HG03442 (cell line): ENCODE measurements at regions not wholly inside any gene's neighbourhood (a gene's known extent, or its start where the extent isn't known, plus 50 kb on each side); places are given as distances from the start of the nearest gene placed in this dataset.
A peak's percentile ranks its signal among the peaks of the same experiment; 100 is the strongest.

Source experiments
- ATAC-seq: cut with Tn5 transposase; IDR thresholded peaks from one replicate; pipeline ENCODE4 v1.9.1; 2021; ENCODE audit warnings: mild to moderate bottlenecking, moderate library complexity; ENCODE audit not compliant: unreplicated experiment

GRCh38 chrX:113539599-113540356 lies 699.1 kb upstream of the AMOT start:
- ATAC-seq = no peak

GRCh38 chrX:113529426-113530013 lies 688.9 kb upstream of the AMOT start:
- ATAC-seq = no peak

GRCh38 chrX:113522814-113523213 lies 682.2 kb upstream of the AMOT start:
- ATAC-seq = peak; percentile 99

- no peak for ATAC-seq
Measured at GRCh38 chrX:113514906-113515305, 674.3 kb upstream of the AMOT start.

GRCh38 chrX:113512700-113513395 lies 672.2 kb upstream of the AMOT start:
- ATAC-seq = no peak

GRCh38 chrX:113510586-113510985 lies 670.0 kb upstream of the AMOT start:
- ATAC-seq = no peak

GRCh38 chrX:113492895-113493294 lies 652.3 kb upstream of the AMOT start:
- ATAC-seq = no peak

- peak; percentile 59 for ATAC-seq
Measured at GRCh38 chrX:113473418-113473817, 632.8 kb upstream of the AMOT start.

GRCh38 chrX:113473015-113473414 lies 632.4 kb upstream of the AMOT start:
- ATAC-seq = peak; percentile 79

GRCh38 chrX:113470166-113470565 lies 629.5 kb upstream of the AMOT start:
- no peak for ATAC-seq

- ATAC-seq = no peak
Measured at GRCh38 chrX:113457719-113458118, 617.1 kb upstream of the AMOT start.

- ATAC-seq = no peak
Measured at GRCh38 chrX:113455582-113455981, 615.0 kb upstream of the AMOT start.

GRCh38 chrX:113429011-113429410 lies 588.4 kb upstream of the AMOT start:
- no peak for ATAC-seq

- no peak for ATAC-seq
Measured at GRCh38 chrX:113422323-113422722, 581.7 kb upstream of the AMOT start.

- no peak for ATAC-seq
Measured at GRCh38 chrX:113421432-113421831, 580.8 kb upstream of the AMOT start.

- ATAC-seq = no peak
Measured at GRCh38 chrX:113412106-113412505, 571.5 kb upstream of the AMOT start.

GRCh38 chrX:113408843-113409242 lies 568.2 kb upstream of the AMOT start:
- no peak for ATAC-seq

- ATAC-seq = no peak
Measured at GRCh38 chrX:113400193-113400704, 559.6 kb upstream of the AMOT start.

- ATAC-seq = no peak
Measured at GRCh38 chrX:113399506-113400192, 559.0 kb upstream of the AMOT start.

GRCh38 chrX:113392355-113392754 lies 551.7 kb upstream of the AMOT start:
- no peak for ATAC-seq

- no peak for ATAC-seq
Measured at GRCh38 chrX:113391875-113392274, 551.2 kb upstream of the AMOT start.
